ENCODE measurements at regions not wholly inside any gene's neighbourhood (a gene's known extent, or its start where the extent isn't known, plus 50 kb on each side); places are given as distances from the start of the nearest gene placed in this dataset.

GRCh38 chr1:163770265-163770664 is 448.5 kb downstream of the NUF2 start:
- dilution Hi-C loops (cut with MboI; ENCODE audit: extremely low pct_ligation_motif_present, low sequenced_read_pairs), result no loop called here
- no peaks in the 10 kb centered on the region for H3K36me3 ChIP-seq (ENCODE audit: control insufficient read depth in 2 of 2, extremely low read depth in 1 of 2, insufficient read depth in 2 of 2, low read length in 2 of 2)
- CTCF ChIA-PET, result interaction anchor here (0.9 to 1.1 kb wide), 2 partner anchors 13 to 17 kb away, joined by 3 read pairs; no protein-coding TSS in a partner anchor
- H3K9ac ChIP-seq (replicated peaks; ENCODE audit: extremely low read depth, insufficient read depth, low read length), result no peak overlapping the region
- no peak for TF ChIP-seq CTCF (IDR thresholded peaks at IDR 0.05; ENCODE audit: extremely low read depth in 1 of 2, insufficient read depth in 1 of 2, low read depth in 1 of 2, low read length in 2 of 2)
- no peak for TF ChIP-seq GATA2 (IDR thresholded peaks at IDR 0.05; ENCODE audit: insufficient read depth, insufficient read length, low read depth, low read length)
- TF ChIP-seq EZH2 (IDR thresholded peaks at IDR 0.05; ENCODE audit: borderline replicate concordance, low read depth, low read length, severe bottlenecking), result no peak
- no peak for TF ChIP-seq MYC (IDR thresholded peaks at IDR 0.05; ENCODE audit: low read depth, low read length)
- FAIRE-seq, result no peak
- H3K4me3 ChIP-seq (replicated peaks in 1 of 3; ENCODE audit: insufficient read depth in 1 of 3, low read depth in 1 of 3, low read length in 3 of 3), result no peak overlapping the region
- H3K4me1 ChIP-seq (ENCODE audit: control insufficient read depth, extremely low read depth, insufficient read depth, low read length), result no peaks in the 10 kb centered on the region
- DNase-seq (ENCODE audit: low read depth, low spot score), result no peak
- H3K9me3 ChIP-seq (replicated peaks; ENCODE audit: control insufficient read depth, insufficient read depth, low read length), result no peaks in the 10 kb centered on the region
- H2AFZ ChIP-seq (ENCODE audit: low read depth, low read length), result no peak overlapping the region
- no peaks in the 10 kb centered on the region for H3K79me2 ChIP-seq (ENCODE audit: control insufficient read depth, insufficient read depth, low read length)
- intact Hi-C loops (cut with micrococcal nuclease), result no loop called here
- no peaks in the 10 kb centered on the region for H3K9me1 ChIP-seq (replicated peaks; ENCODE audit: control insufficient read depth, extremely low read depth, insufficient read depth, low read length)
- H4K20me1 ChIP-seq (replicated peaks; ENCODE audit: control insufficient read depth, extremely low read depth, insufficient read depth, low read length), result no peaks in the 10 kb centered on the region
- H3K4me2 ChIP-seq (ENCODE audit: insufficient read depth, low read length), result no peak overlapping the region
- no peak overlapping the region for H3K27ac ChIP-seq (ENCODE audit: insufficient read depth, low read depth, low read length)
- POLR2A ChIA-PET, result no interaction called here
- H3K27me3 ChIP-seq (ENCODE audit: control insufficient read depth in 2 of 2, insufficient read depth in 2 of 2, low read length in 2 of 2), result no peaks in the 10 kb centered on the region
- no TSS peak for BruUV-seq (replicated peaks)

GRCh38 chr1:163771637-163772036 is 449.9 kb downstream of the NUF2 start:
- POLR2A ChIA-PET, result no interaction called here
- dilution Hi-C loops (cut with MboI; ENCODE audit: extremely low pct_ligation_motif_present, low sequenced_read_pairs), result no loop called here
- no peak overlapping the region for H3K4me2 ChIP-seq (ENCODE audit: insufficient read depth, low read length)

More at GRCh38 chr1:163771637-163772036, 449.9 kb downstream of the NUF2 start:
- H3K79me2 ChIP-seq (ENCODE audit: control insufficient read depth, insufficient read depth, low read length), result no peaks in the 10 kb centered on the region
- CTCF ChIA-PET, result no interaction called here
- no TSS peak for BruUV-seq (replicated peaks)
- no peaks in the 10 kb centered on the region for H3K27me3 ChIP-seq (ENCODE audit: control insufficient read depth in 2 of 2, insufficient read depth in 2 of 2, low read length in 2 of 2)
- FAIRE-seq (no peak), DNase-seq (ENCODE audit: low read depth, low spot score) (no peak)
- intact Hi-C loops (cut with micrococcal nuclease), result no loop called here
- H3K27ac ChIP-seq (ENCODE audit: insufficient read depth, low read depth, low read length), result no peak overlapping the region
- no peaks in the 10 kb centered on the region for H3K9me1 ChIP-seq (replicated peaks; ENCODE audit: control insufficient read depth, extremely low read depth, insufficient read depth, low read length)
- TF ChIP-seq MYC (IDR thresholded peaks at IDR 0.05; ENCODE audit: low read depth, low read length) (no peak), EZH2 (IDR thresholded peaks at IDR 0.05; ENCODE audit: borderline replicate concordance, low read depth, low read length, severe bottlenecking) (no peak), MAX (IDR thresholded peaks at IDR 0.05; ENCODE audit: insufficient read depth, insufficient read length) (no peak), POLR2A (IDR thresholded peaks at IDR 0.05; ENCODE audit: low read depth, low read length) (no peak), FOS (IDR thresholded peaks at IDR 0.05; ENCODE audit: borderline replicate concordance, insufficient read depth, low read length) (no peak), JUN (IDR thresholded peaks at IDR 0.05; ENCODE audit: borderline replicate concordance, insufficient read depth, insufficient read length, low read depth) (no peak), GATA2 (IDR thresholded peaks at IDR 0.05; ENCODE audit: insufficient read depth, insufficient read length, low read depth, low read length) (no peak), POLR2AphosphoS5 (IDR thresholded peaks at IDR 0.05; ENCODE audit: insufficient read depth, low read depth, low read length) (no peak), CTCF (IDR thresholded peaks at IDR 0.05; ENCODE audit: extremely low read depth in 1 of 2, insufficient read depth in 1 of 2, low read depth in 1 of 2, low read length in 2 of 2) (no peak)
- H4K20me1 ChIP-seq (replicated peaks; ENCODE audit: control insufficient read depth, extremely low read depth, insufficient read depth, low read length), result no peaks in the 10 kb centered on the region
- H2AFZ ChIP-seq (ENCODE audit: low read depth, low read length), result no peak overlapping the region
- no peaks in the 10 kb centered on the region for H3K36me3 ChIP-seq (ENCODE audit: control insufficient read depth in 2 of 2, extremely low read depth in 1 of 2, insufficient read depth in 2 of 2, low read length in 2 of 2)
- H3K4me3 ChIP-seq (replicated peaks in 1 of 3; ENCODE audit: insufficient read depth in 1 of 3, low read depth in 1 of 3, low read length in 3 of 3), result no peak overlapping the region
- H3K9me3 ChIP-seq (replicated peaks; ENCODE audit: control insufficient read depth, insufficient read depth, low read length), result no peaks in the 10 kb centered on the region
- H3K4me1 ChIP-seq (ENCODE audit: control insufficient read depth, extremely low read depth, insufficient read depth, low read length), result no peaks in the 10 kb centered on the region
- H3K9ac ChIP-seq (replicated peaks; ENCODE audit: extremely low read depth, insufficient read depth, low read length), result no peak overlapping the region
